HG03460 (cell line): ENCODE measurements at regions not wholly inside any gene's neighbourhood (a gene's known extent, or its start where the extent isn't known, plus 50 kb on each side); places are given as distances from the start of the nearest gene placed in this dataset.

Experiments used
- ATAC-seq: cut with Tn5 transposase; IDR thresholded peaks from one replicate; pipeline ENCODE4 v1.9.1; 2021; ENCODE audit not compliant: unreplicated experiment

DNA sequence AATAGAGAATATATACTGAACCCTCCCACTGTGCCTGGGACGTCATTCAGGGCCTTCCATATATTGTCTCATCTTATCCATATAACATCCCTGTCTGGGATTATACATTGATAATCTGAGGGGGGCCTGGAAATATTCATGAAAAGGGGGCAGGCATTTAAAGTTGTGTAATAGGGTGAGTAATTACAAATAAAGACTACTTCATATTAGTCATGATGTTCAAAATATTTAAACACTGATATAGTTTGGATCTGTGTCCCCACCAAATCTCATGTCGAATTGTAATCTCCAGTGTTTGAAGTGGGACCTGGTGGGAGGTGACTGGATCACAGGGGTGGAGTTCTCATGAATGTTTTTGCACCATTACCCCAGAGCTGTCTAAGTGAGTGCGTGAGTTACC is 97.8 kb downstream of the AQP9 start:
- no peak for ATAC-seq

DNA sequence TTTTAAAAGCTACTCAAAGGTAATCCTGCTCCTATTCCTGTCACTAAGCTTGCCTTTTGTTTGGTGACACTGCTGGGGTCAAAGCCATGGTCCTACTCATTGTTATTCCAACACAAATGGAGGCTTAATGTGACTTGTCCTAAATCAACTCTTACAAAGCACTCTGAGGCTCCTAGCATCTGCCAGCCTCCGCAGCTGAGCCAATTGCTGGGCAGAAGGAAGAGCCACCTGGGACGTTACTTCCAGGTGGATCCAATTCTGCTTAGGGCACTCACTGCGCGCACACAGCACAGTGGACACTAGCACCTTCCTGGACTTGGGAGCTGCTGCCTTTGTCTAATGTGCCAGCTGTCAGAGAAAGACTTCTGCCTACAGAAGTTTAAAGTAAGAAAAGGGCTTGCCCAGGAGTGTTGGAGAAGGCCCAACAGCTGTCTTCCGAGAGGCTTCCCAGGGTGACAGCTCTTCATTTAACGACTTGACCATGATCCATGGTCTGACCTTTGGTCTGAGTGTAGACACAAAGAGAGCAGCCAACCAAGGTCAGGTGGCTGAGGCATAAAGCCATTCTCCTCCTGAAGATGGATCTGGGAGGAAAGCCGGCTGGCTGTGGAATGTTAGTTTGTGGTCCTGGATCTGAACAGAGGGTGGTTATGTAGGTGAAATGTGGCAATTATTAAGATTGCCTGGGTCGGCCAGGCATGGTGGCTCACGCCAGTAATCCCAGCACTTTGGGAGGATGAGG is 102.2 kb downstream of the AQP9 start:
- no peak for ATAC-seq

GRCh38 chr15:58241872-58242271 is 103.7 kb downstream of the AQP9 start:
- ATAC-seq, result no peak

GRCh38 chr15:58243070-58243469 is 104.9 kb downstream of the AQP9 start:
- ATAC-seq, result no peak

DNA sequence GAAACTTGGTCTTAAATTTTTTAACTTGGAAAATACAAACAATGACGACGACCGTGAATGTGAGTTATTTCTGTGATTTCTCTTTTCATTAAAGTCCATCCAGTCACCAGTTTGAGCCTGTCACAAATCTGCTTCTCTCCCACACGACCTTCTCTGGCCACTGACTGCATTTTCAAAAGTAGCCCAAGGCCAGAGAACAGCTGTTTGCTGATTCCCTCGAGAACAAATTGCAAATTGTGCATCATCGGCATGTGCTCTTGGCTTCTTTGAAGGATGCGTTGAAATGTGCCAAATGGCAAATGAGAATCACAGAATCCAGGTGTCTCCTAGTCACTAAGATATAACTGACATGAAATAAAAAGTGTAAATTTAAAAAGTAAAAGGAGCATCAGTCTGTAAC is 106.4 kb downstream of the AQP9 start:
- no peak for ATAC-seq

- no peak for ATAC-seq
Measured at GRCh38 chr15:58246041-58246440, 107.9 kb downstream of the AQP9 start.

GRCh38 chr15:58247855-58248842 is 110.0 kb downstream of the AQP9 start:
- ATAC-seq, result no peak

GRCh38 chr15:58249646-58250312 is 111.6 kb downstream of the AQP9 start:
- ATAC-seq, result no peak

GRCh38 chr15:58252586-58253323 is 114.6 kb downstream of the AQP9 start:
- ATAC-seq, result no peak

GRCh38 chr15:58257776-58258325 is 119.7 kb downstream of the AQP9 start:
- ATAC-seq, result no peak

GRCh38 chr15:58258501-58259292 is 120.5 kb downstream of the AQP9 start:
- ATAC-seq, result no peak

GRCh38 chr15:58260205-58260724 is 122.1 kb downstream of the AQP9 start:
- no peak for ATAC-seq

DNA sequence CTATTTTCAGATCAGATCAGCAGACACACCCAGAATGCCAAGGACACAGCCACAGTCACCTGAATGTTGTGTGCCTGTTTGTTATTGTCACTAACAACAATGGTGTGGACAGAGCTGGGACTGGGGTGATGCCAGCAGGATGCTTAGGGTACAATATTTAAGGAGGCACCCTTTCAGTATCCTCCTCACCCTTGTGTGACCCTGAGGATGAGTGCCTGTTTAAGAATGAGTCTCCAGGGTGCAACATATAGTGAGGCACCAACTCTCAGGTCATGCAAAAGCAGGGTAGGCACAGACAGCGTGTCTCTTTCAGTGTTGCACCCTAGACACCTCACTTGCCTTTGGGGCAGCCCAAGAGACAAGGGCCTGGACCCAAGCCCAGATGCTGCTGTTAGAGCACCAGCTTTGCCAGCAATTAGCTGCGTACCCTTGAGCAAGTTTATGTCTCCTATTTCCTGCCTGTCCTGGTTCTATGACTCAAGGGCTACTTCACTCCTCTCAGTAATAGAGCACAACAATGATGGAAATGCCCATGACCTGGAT is 122.6 kb downstream of the AQP9 start:
- ATAC-seq, result no peak

GRCh38 chr15:58261368-58261767 is 123.2 kb downstream of the AQP9 start:
- ATAC-seq, result no peak

DNA sequence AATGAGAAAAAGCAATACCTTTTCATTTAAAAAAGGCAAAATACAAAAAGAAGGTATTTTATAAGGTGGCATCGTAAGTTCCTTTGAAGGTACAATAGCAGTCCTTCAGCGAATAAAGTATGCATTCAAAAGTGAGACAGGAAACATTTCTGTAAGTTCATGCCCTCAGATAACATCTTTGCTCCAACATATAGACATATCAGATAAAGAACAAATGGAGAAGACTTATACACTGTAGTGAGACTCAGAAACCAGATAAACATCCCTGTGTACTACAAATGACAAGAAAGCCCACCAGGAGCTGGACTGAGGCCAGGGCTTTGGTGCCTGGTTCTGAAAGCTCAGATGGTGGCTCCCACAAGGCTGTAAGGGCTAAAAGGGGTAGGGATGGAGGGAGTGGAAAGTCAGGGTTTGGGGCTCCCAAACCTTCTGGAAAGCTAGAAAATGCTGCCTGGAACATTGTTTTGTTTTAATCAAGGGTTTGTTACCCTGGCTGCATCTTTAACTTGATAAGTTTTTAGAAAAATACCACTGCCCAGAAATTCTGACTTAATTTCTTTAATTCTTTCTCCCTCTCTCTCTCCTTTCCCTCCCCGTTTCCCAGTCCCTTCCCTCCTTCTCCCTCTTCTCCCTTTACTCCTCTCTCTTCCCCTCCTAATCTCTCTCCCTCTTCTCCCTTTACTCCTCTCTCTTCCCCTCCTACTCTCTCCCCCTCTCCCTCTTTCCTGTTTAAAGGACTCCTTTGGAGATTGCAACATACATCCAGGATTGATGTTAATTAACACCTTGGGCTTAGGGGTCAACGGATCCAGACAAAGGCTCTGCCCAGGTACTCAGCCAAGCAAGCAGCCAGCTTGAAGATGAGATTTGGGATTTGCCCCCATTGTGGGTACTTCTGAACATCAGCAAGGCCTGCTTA is 126.1 kb downstream of the AQP9 start:
- ATAC-seq, result no peak

- no peak for ATAC-seq
Measured at GRCh38 chr15:58267051-58267450, 128.9 kb downstream of the AQP9 start.

- no peak for ATAC-seq
Measured at GRCh38 chr15:58268746-58269267, 130.6 kb downstream of the AQP9 start.
